ENCODE measurements at regions not wholly inside any gene's neighbourhood (a gene's known extent, or its start where the extent isn't known, plus 50 kb on each side); places are given as distances from the start of the nearest gene placed in this dataset.
"Not testable (repeated sequence)": the region's sequence is repeated elsewhere in the genome, so short reads cannot be mapped to it uniquely, and the experiment has no call there.

GRCh38 chr4:164579270-164579942 lies 174.5 kb upstream of the SMIM31 start:
- DNase-seq (ENCODE audit: low spot score): no peak

GRCh38 chr4:164591666-164592065 lies 162.3 kb upstream of the SMIM31 start:
- DNase-seq (ENCODE audit: low spot score): no peak

GRCh38 chr4:164595751-164596150 lies 158.2 kb upstream of the SMIM31 start:
- DNase-seq (ENCODE audit: low spot score): no peak

GRCh38 chr4:164596318-164596878 lies 157.5 kb upstream of the SMIM31 start:
- DNase-seq (ENCODE audit: low spot score): no peak

- DNase-seq (ENCODE audit: low spot score): no peak
These were observed 157.0 kb upstream of the SMIM31 start for GRCh38 chr4:164596927-164597326.

GRCh38 chr4:164601653-164602052 lies 152.3 kb upstream of the SMIM31 start:
- no peak for DNase-seq (ENCODE audit: low spot score)

GRCh38 chr4:164605791-164606190 lies 148.1 kb upstream of the SMIM31 start:
- DNase-seq (ENCODE audit: low spot score): not testable (repeated sequence)

- DNase-seq (ENCODE audit: low spot score): no peak
These were observed 147.5 kb upstream of the SMIM31 start for GRCh38 chr4:164606478-164606877.

- DNase-seq (ENCODE audit: low spot score): no peak
These were observed 140.7 kb upstream of the SMIM31 start for GRCh38 chr4:164613256-164613655.

GRCh38 chr4:164613792-164614191 lies 140.1 kb upstream of the SMIM31 start:
- DNase-seq (ENCODE audit: low spot score): no peak

GRCh38 chr4:164614329-164614728 lies 139.6 kb upstream of the SMIM31 start:
- DNase-seq (ENCODE audit: low spot score): no peak

GRCh38 chr4:164614999-164615398 lies 138.9 kb upstream of the SMIM31 start:
- DNase-seq (ENCODE audit: low spot score): no peak

- DNase-seq (ENCODE audit: low spot score): no peak
These were observed 138.0 kb upstream of the SMIM31 start for GRCh38 chr4:164615964-164616363.

- DNase-seq (ENCODE audit: low spot score): no peak
These were observed 137.0 kb upstream of the SMIM31 start for GRCh38 chr4:164616961-164617360.

- no peak for DNase-seq (ENCODE audit: low spot score)
These were observed 136.5 kb upstream of the SMIM31 start for GRCh38 chr4:164617426-164617825.

GRCh38 chr4:164617911-164618310 lies 136.0 kb upstream of the SMIM31 start:
- no peak for DNase-seq (ENCODE audit: low spot score)

GRCh38 chr4:164621886-164622521 lies 131.9 kb upstream of the SMIM31 start:
- no peak for DNase-seq (ENCODE audit: low spot score)

GRCh38 chr4:164623099-164623498 lies 130.8 kb upstream of the SMIM31 start:
- DNase-seq (ENCODE audit: low spot score): no peak

- no peak for DNase-seq (ENCODE audit: low spot score)
These were observed 114.9 kb upstream of the SMIM31 start for GRCh38 chr4:164639001-164639400.

GRCh38 chr4:164648151-164648848 lies 105.6 kb upstream of the SMIM31 start:
- DNase-seq (ENCODE audit: low spot score): no peak

GRCh38 chr4:164648849-164649212 lies 105.1 kb upstream of the SMIM31 start:
- DNase-seq (ENCODE audit: low spot score): no peak

- no peak for DNase-seq (ENCODE audit: low spot score)
These were observed 94.2 kb upstream of the SMIM31 start for GRCh38 chr4:164659765-164660164.

- DNase-seq (ENCODE audit: low spot score): not testable (repeated sequence)
These were observed 77.8 kb upstream of the SMIM31 start for GRCh38 chr4:164676152-164676551.
